Mucosa of descending colon (tissue), 3 donors: ENCODE measurements at regions not wholly inside any gene's neighbourhood (a gene's known extent, or its start where the extent isn't known, plus 50 kb on each side); places are given as distances from the start of the nearest gene placed in this dataset.

Source experiments
- ATAC-seq: fragments of 200-7000 bp; cut with Tn5 transposase; one replicate; pipeline ENCODE4 v1.9.1; 2020; ENCODE audit warnings: mild to moderate bottlenecking, moderate library complexity
- DNase-seq, 3 donors: peaks; one replicate each; pipeline ENCODE4 v3.0.0-alpha.2; 2020
- H3K36me3 ChIP-seq: fragments of 200-600 bp; one replicate; pipeline ENCODE4 v1.8.0; 2021; ENCODE audit warnings: low read depth, mild to moderate bottlenecking
- H3K4me1 ChIP-seq: fragments of 200-600 bp; one replicate; pipeline ENCODE4 v1.8.0; 2021; ENCODE audit warnings: low read depth, mild to moderate bottlenecking
- H3K4me3 ChIP-seq: fragments of 200-600 bp; one replicate; pipeline ENCODE4 v1.8.0; 2021; ENCODE audit warnings: mild to moderate bottlenecking
- H3K9me3 ChIP-seq: fragments of 200-600 bp; one replicate; pipeline ENCODE4 v1.8.0; 2021; ENCODE audit warnings: mild to moderate bottlenecking
- intact Hi-C, 2 donors: fragments of 100-400 bp; cut with DNase I in 1 of 2; cut with micrococcal nuclease in 1 of 2; formaldehyde crosslinking; loops; one replicate each; pipeline versions ENCODE4 v1.11.0 to v1.11.1; 2022; cut with DNase I, micrococcal nuclease
- TF ChIP-seq, protein P1 (sequence below): fragments of 200-600 bp; IDR thresholded peaks from one replicate; pipeline ENCODE4 v1.8.0; 2022; ENCODE audit warnings: antibody characterized with exemption, mild to moderate bottlenecking
- donor health status: DM: no; HTN: no; CAD: no; lungs with moderate emphysema.
- donor health status: DM: no; HTN: no; CAD: no.
- donor health status: DM: no; HTN: yes; CAD: no.

DNA sequence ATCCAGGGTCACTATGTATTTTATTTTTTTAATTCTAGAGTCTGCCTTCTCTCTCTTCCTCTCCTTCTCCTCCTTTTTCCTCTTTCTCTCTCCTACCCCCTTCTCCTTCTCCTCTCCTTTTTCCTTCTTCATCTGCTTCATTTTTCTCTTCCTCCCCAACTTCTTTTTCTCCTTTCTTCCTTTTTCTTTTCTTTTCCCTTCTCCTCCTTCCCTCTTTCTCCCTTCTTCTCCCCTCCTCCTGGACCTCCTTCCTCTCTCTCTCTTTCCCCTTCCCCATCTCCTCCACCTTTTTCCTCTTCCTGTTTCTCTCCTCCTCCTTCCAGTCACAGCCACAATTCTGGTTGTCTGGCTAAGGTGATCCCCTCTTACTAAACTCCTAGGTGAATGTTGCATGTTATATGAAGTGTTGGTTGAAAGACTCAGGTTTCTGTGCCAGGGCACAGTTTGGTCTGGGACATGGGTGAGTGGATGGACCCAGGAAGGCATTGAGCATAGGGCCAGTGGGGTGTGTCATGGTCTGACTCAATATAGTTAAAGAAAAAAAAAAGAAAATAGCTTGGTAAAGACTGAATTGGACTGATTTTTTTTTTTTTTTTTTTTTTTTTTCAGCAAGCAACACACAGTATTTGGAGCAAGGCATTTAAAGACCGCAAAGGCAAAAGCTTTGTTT lies 266.9 kb downstream of the TGFB2 start:
- Histone ChIP-seq H3K36me3 (no peaks in the 10 kb centered on the region), H3K4me3 (no peak overlapping the region), H3K9me3 (no peaks in the 10 kb centered on the region), H3K4me1 (no peaks in the 10 kb centered on the region)
- intact Hi-C loops: no loop called here
- TF ChIP-seq, protein P1, sequence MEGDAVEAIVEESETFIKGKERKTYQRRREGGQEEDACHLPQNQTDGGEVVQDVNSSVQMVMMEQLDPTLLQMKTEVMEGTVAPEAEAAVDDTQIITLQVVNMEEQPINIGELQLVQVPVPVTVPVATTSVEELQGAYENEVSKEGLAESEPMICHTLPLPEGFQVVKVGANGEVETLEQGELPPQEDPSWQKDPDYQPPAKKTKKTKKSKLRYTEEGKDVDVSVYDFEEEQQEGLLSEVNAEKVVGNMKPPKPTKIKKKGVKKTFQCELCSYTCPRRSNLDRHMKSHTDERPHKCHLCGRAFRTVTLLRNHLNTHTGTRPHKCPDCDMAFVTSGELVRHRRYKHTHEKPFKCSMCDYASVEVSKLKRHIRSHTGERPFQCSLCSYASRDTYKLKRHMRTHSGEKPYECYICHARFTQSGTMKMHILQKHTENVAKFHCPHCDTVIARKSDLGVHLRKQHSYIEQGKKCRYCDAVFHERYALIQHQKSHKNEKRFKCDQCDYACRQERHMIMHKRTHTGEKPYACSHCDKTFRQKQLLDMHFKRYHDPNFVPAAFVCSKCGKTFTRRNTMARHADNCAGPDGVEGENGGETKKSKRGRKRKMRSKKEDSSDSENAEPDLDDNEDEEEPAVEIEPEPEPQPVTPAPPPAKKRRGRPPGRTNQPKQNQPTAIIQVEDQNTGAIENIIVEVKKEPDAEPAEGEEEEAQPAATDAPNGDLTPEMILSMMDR: no peak
- DNase-seq (no peak), ATAC-seq (no peak)

DNA sequence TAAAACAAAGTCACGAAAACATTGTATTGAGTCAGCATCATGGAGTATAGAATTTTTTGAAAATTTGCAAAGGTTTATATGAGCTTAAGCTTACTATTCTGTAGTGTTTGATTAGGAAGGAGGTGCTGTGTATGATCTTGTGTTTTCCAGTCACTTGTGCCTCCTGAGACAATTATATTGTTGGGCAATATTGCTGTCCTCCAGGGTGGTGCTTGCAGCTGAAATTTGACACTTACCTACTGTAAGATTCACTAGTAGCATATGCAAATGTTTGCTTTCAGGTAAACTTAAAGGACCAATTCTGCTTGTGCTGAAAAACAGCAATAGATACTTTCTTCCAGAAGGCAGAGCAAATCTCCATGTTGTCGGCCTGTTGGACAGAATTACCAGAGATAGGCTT lies 268.0 kb downstream of the TGFB2 start:
- Histone ChIP-seq H3K36me3 (no peaks in the 10 kb centered on the region), H3K9me3 (no peaks in the 10 kb centered on the region), H3K4me1 (no peaks in the 10 kb centered on the region), H3K4me3 (no peak overlapping the region)
- TF ChIP-seq, protein P1: no peak
- no peak for DNase-seq
- no peak for ATAC-seq
- intact Hi-C loops: no loop called here

DNA sequence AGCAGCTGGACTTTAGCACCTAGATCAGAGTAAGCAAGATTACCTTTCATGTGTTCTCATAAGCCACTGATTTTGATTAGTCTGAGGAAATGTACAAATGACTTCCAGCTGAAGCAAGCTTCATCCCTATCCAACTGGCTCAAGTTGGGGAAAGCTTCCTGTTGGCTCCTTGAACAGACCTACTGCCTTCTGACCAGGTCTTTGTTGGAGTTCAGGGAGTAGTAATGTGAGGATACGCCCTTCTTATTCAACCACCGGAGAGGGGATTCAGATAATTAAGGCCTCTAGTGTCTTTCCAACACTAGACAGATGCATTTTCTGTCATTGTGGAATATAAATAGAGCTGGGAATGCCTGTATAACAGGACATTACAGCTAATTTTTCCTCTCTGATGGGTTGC lies 268.9 kb downstream of the TGFB2 start:
- ATAC-seq: no peak
- TF ChIP-seq, protein P1: no peak
- Histone ChIP-seq H3K4me1 (no peaks in the 10 kb centered on the region), H3K9me3 (no peaks in the 10 kb centered on the region), H3K36me3 (no peaks in the 10 kb centered on the region), H3K4me3 (no peak overlapping the region)
- no peak for DNase-seq
- intact Hi-C loops: no loop called here

DNA sequence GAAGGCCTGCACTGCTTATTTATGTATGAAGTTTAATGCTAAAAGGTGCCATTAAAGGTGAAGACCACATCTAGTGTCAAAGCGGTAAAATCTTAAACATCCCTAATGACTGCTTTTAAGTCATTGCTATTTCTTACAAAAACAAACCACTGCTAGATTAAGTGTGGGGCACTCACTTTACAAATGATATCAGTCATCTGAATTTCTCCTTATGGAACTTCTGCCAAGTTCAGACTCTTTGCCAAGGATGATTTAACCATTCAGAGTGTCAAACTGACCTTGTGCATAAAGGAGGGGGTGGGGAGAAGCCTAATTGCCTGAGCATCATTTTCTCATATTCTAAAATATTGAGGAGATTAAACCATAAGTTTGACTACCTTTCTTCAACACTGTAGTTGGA lies 271.5 kb downstream of the TGFB2 start:
- TF ChIP-seq, protein P1: no peak
- H3K4me3 ChIP-seq: no peak overlapping the region
- no peaks in the 10 kb centered on the region for H3K36me3 ChIP-seq
- ATAC-seq: no peak
- no peaks in the 10 kb centered on the region for H3K9me3 ChIP-seq
- H3K4me1 ChIP-seq: no peaks in the 10 kb centered on the region
- no peak for DNase-seq
- intact Hi-C loops: no loop called here

DNA sequence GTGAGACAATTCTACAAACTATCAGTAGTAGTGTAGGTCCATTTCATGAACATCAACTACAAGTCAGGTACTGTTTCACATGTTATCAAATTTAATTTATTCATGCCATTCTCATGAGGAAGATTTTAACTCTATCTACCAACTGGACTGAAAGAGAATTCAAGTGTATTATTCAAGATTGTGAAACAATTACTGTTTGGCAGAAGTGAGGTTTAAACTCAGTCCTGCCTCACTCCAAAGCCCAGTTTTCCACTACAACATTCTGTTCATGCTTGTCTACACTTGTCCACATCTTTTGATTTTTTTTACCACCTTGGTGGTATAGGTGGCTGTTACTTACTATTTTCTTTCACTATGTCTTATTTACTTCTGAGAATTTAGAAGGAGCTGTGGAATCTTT lies 272.9 kb downstream of the TGFB2 start:
- no peaks in the 10 kb centered on the region for H3K36me3 ChIP-seq
- ATAC-seq (no peak), DNase-seq (no peak)
- no peaks in the 10 kb centered on the region for H3K4me1 ChIP-seq
- no peak overlapping the region for H3K4me3 ChIP-seq
- intact Hi-C loops: no loop called here
- H3K9me3 ChIP-seq: no peaks in the 10 kb centered on the region
- TF ChIP-seq, protein P1: no peak

DNA sequence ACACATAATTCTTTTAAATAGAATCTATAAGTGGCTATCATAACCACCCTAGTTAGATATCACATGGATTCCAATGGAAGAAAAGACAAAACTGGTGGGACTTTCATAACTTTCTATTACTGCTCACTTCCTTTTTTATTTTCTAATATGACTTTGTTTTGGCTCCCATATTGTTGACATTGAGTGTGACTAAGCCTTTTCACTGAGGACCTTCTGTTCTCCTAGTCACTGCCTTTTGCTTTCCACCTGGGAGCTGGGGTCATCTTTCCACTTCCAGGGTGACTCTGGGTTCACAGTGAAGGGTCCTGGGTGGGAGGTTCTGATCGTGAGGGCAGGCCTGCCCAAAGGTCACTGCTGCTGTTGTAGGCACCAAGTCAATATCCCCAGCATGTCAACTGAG lies 275.8 kb downstream of the TGFB2 start:
- ATAC-seq (no peak), DNase-seq (no peak)
- Histone ChIP-seq H3K36me3 (no peaks in the 10 kb centered on the region), H3K9me3 (no peaks in the 10 kb centered on the region), H3K4me3 (no peak overlapping the region), H3K4me1 (no peaks in the 10 kb centered on the region)
- intact Hi-C loops: no loop called here
- TF ChIP-seq, protein P1: no peak
